ENCODE measurements at regions not wholly inside any gene's neighbourhood (a gene's known extent, or its start where the extent isn't known, plus 50 kb on each side); places are given as distances from the start of the nearest gene placed in this dataset.

DNA sequence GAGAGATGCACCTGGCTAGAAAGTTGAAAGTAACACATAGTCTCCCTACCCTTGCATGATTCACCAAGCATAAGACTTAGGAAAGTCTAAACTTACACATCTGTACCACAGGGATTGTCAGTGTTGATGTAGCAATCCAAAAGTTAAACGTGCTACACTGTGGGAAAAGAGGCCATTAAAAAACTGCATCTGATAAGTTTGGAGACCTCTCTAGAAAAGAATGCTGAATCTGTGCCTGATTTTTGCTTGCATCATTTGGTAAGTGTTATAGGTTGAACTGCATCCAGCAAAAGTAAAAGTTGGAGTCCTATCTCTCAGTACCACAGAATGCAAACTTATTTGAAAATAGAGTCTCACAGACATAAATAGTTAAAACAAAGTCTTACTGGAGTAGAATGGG, 126.6 kb downstream of the SLC6A15 start:
- ChIA-PET POLR2A (no interaction called here), CTCF (no interaction called here)
- TF ChIP-seq, protein P1, sequence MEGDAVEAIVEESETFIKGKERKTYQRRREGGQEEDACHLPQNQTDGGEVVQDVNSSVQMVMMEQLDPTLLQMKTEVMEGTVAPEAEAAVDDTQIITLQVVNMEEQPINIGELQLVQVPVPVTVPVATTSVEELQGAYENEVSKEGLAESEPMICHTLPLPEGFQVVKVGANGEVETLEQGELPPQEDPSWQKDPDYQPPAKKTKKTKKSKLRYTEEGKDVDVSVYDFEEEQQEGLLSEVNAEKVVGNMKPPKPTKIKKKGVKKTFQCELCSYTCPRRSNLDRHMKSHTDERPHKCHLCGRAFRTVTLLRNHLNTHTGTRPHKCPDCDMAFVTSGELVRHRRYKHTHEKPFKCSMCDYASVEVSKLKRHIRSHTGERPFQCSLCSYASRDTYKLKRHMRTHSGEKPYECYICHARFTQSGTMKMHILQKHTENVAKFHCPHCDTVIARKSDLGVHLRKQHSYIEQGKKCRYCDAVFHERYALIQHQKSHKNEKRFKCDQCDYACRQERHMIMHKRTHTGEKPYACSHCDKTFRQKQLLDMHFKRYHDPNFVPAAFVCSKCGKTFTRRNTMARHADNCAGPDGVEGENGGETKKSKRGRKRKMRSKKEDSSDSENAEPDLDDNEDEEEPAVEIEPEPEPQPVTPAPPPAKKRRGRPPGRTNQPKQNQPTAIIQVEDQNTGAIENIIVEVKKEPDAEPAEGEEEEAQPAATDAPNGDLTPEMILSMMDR (IDR thresholded peaks at IDR 0.05) = no peak
- Mint-ChIP-seq H3K27me3 (no peaks in the 10 kb centered on the region), H3K9me3 (peaks cover 2% of the 10 kb centered on the region), H3K4me1 (no peaks in the 10 kb centered on the region), H3K27ac (no peak overlapping the region), H3K36me3 (ENCODE audit: low read depth) (no peaks in the 10 kb centered on the region), H3K4me3 (no peak overlapping the region)
- intact Hi-C loops (cut with micrococcal nuclease) = no loop called here
- DNase-seq (no peak), ATAC-seq (ENCODE audit: low read depth) (no peak)

DNA sequence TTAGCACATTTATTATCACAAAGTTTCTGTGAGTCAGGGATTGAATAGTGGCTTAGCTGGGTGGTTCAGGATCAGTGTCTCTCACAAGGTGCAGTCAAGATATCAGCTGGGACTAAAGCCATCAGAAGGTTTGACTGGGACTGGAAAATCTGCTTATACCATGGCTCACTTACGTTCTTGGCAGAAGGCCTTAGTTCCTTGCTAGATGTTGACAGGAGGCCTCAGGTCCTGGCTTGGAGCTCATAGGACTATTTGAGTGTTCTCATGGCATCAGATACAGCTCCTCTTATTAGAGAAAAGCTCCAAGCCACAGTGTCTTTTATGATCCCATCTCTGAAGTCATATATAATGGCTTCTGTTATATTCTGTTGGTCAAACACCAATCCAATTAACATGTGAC, 127.3 kb downstream of the SLC6A15 start:
- TF ChIP-seq, protein P1 (IDR thresholded peaks at IDR 0.05) = no peak
- DNase-seq = no peak
- ChIA-PET POLR2A (no interaction called here), CTCF (no interaction called here)
- intact Hi-C loops (cut with micrococcal nuclease) = no loop called here
- ATAC-seq (ENCODE audit: low read depth) = no peak
- Mint-ChIP-seq H3K36me3 (ENCODE audit: low read depth) (no peaks in the 10 kb centered on the region), H3K4me1 (no peaks in the 10 kb centered on the region), H3K27ac (no peak overlapping the region), H3K27me3 (no peaks in the 10 kb centered on the region), H3K4me3 (no peak overlapping the region), H3K9me3 (peaks cover 2% of the 10 kb centered on the region)

DNA sequence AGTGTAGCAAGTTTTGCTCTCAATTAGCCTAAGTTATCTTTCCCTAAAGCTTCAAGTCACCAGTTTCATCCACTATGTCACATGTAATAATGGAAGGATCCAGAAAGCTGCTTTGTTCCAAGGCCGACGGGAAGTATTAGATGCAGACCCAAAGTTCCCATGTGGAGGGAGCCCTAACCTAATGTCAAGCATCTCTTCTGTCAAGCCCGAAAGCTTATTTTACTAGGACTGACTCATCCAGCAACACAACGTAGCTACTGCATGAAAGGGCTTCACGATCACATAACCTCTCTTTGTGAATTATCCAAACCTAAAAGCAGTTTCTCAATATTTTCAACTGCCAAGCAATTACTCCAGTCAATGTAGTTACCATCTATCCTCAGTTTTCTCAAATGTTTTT, 133.4 kb downstream of the SLC6A15 start:
- Mint-ChIP-seq H3K4me1 (no peaks in the 10 kb centered on the region), H3K4me3 (no peak overlapping the region), H3K27me3 (no peaks in the 10 kb centered on the region), H3K36me3 (ENCODE audit: low read depth) (no peaks in the 10 kb centered on the region), H3K27ac (no peak overlapping the region), H3K9me3 (peaks cover 5% of the 10 kb centered on the region)
- no peak for DNase-seq
- intact Hi-C loops (cut with micrococcal nuclease) = no loop called here
- ChIA-PET POLR2A (no interaction called here), CTCF (no interaction called here)
- TF ChIP-seq, protein P1 (IDR thresholded peaks at IDR 0.05) = no peak
- ATAC-seq (ENCODE audit: low read depth) = no peak

DNA sequence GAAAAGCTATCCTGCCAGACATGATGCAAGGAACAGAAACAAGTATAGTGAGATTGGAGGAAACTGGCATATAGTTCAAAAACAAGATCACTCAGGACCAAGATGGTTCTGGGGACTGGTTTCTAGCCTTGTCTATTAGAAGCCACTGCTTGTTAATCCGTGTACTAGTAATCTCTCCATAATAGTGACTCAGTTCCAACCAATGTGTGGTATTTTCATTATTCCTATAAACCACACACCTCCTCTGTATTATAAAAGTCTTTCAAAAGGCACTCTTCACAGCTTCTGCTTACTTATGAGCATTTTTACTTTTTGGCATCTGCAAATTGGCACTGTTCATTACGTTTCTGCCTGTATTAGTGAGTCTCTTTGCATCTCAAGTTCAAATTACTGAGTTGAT, 140.3 kb downstream of the SLC6A15 start:
- Mint-ChIP-seq H3K9me3 (peaks cover 4% of the 10 kb centered on the region), H3K4me3 (no peak overlapping the region), H3K27ac (no peak overlapping the region), H3K36me3 (ENCODE audit: low read depth) (no peaks in the 10 kb centered on the region), H3K27me3 (no peaks in the 10 kb centered on the region), H3K4me1 (no peaks in the 10 kb centered on the region)
- intact Hi-C loops (cut with micrococcal nuclease) = no loop called here
- ChIA-PET CTCF (no interaction called here), POLR2A (no interaction called here)
- TF ChIP-seq, protein P1 (IDR thresholded peaks at IDR 0.05) = no peak
- no peak for DNase-seq
- no peak for ATAC-seq (ENCODE audit: low read depth)

DNA sequence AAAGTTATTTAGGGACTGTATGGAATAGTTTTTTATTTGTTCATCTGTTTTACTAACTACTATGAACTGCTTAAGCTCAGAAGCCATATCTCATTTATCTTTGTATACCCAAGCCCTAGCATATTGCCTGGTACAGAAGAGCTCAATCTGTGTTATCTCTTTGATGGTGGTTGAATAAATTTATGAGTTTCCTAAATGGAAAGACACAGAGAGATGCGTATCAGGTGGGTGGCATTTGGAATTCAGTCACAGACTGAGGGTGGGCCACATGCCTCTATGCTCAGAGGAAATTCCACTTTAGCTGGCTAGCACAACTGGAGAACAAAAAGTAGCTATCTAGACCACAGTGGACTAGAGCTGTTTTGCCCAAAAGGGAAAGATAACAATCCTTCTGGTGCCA, 145.5 kb downstream of the SLC6A15 start:
- no peaks in the 10 kb centered on the region for H3K36me3 Mint-ChIP-seq (ENCODE audit: low read depth)
- H3K4me1 Mint-ChIP-seq = no peaks in the 10 kb centered on the region
- H3K27ac Mint-ChIP-seq = no peak overlapping the region
- peaks cover 4% of the 10 kb centered on the region for H3K9me3 Mint-ChIP-seq
- ATAC-seq (ENCODE audit: low read depth) (no peak), DNase-seq (no peak)
- H3K27me3 Mint-ChIP-seq = no peaks in the 10 kb centered on the region
- intact Hi-C loops (cut with micrococcal nuclease) = no loop called here
- CTCF ChIA-PET = no interaction called here
- no peak overlapping the region for H3K4me3 Mint-ChIP-seq
- POLR2A ChIA-PET = no interaction called here
- TF ChIP-seq, protein P1 (IDR thresholded peaks at IDR 0.05) = no peak

Measured in activated B cell treated with CpG ODN at 0.5 μM for 24 hours (primary cell).